ENCODE measurements at regions not wholly inside any gene's neighbourhood (a gene's known extent, or its start where the extent isn't known, plus 50 kb on each side); places are given as distances from the start of the nearest gene placed in this dataset.

DNA sequence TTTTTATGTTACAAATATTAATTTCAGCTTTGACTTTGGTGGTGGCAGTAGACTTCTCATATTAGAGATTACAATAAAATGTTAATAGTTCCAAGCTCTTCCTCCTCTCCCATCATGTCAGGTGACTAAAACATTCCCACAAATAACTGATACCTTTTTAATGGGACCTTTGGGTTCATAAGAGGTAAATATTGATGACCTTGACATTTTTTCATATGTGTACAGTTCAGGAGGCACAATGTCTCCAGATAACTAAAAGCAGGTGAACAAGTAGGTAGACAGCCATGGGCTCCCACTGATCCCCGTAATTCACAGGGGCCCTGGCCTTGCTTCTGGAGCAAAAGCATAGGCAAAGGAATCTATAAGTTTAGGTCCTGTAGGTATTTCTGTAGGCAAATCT, 317.7 kb downstream of the SOX4 start:
- TF ChIP-seq EP300 (IDR thresholded peaks at IDR 0.05) = no peak
- TF ChIP-seq, protein P1, sequence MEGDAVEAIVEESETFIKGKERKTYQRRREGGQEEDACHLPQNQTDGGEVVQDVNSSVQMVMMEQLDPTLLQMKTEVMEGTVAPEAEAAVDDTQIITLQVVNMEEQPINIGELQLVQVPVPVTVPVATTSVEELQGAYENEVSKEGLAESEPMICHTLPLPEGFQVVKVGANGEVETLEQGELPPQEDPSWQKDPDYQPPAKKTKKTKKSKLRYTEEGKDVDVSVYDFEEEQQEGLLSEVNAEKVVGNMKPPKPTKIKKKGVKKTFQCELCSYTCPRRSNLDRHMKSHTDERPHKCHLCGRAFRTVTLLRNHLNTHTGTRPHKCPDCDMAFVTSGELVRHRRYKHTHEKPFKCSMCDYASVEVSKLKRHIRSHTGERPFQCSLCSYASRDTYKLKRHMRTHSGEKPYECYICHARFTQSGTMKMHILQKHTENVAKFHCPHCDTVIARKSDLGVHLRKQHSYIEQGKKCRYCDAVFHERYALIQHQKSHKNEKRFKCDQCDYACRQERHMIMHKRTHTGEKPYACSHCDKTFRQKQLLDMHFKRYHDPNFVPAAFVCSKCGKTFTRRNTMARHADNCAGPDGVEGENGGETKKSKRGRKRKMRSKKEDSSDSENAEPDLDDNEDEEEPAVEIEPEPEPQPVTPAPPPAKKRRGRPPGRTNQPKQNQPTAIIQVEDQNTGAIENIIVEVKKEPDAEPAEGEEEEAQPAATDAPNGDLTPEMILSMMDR (IDR thresholded peaks at IDR 0.05) = no peak

Measured in suprapubic skin (tissue), 3 donors.